MCF 10A (cell line): ENCODE measurements at regions not wholly inside any gene's neighbourhood (a gene's known extent, or its start where the extent isn't known, plus 50 kb on each side); places are given as distances from the start of the nearest gene placed in this dataset.

Experiments used
- BruUV-seq: library from RNA; stranded (reverse); fragments of 400-500 nt; replicated peaks from 2 replicates; lab custom pipeline; 2021; lab: Mats Ljungman, UMichigan
- CTCF ChIA-PET: fragments of 300-600 bp; sonication (Branson Sonifier 250); formaldehyde crosslinking; extraction: SDS; loops from one replicate; lab custom pipeline; 2021; ENCODE audit warnings: antibody characterized with exemption, inconsistent platforms; lab: Yijun Ruan, JAX
- POLR2A ChIA-PET: fragments of 300-600, 350-650 bp; sonication (Branson Sonifier 250); formaldehyde crosslinking; extraction: SDS; loops from one replicate; lab custom pipeline; 2020; ENCODE audit warnings: antibody characterized with exemption, inconsistent platforms; lab: Yijun Ruan, JAX
- DNase-seq: peaks from one replicate; pipeline ENCODE4 v3.0.0-alpha.2; 2018; ENCODE audit not compliant: unreplicated experiment
- H3K27ac Mint-ChIP-seq: one replicate; pipeline ENCODE4 v1.8.0; 2022; ENCODE audit warnings: mild to moderate bottlenecking, low read depth, mixed read lengths; ENCODE audit not compliant: unreplicated experiment
- H3K27me3 Mint-ChIP-seq: one replicate; pipeline ENCODE4 v1.8.0; 2022; ENCODE audit warnings: mixed read lengths; ENCODE audit not compliant: insufficient read depth, unreplicated experiment
- H3K36me3 Mint-ChIP-seq: one replicate; pipeline ENCODE4 v1.8.0; 2022; ENCODE audit warnings: mild to moderate bottlenecking, moderate library complexity, mixed read lengths; ENCODE audit not compliant: insufficient read depth, unreplicated experiment
- H3K4me1 Mint-ChIP-seq: one replicate; pipeline ENCODE4 v1.8.0; 2022; ENCODE audit warnings: mixed read lengths; ENCODE audit not compliant: insufficient read depth, unreplicated experiment
- H3K4me3 Mint-ChIP-seq: one replicate; pipeline ENCODE4 v1.8.0; 2022; ENCODE audit warnings: mild to moderate bottlenecking, moderate library complexity, mixed read lengths; ENCODE audit not compliant: unreplicated experiment
- H3K9me3 Mint-ChIP-seq: one replicate; pipeline ENCODE4 v1.8.0; 2022; ENCODE audit warnings: mixed read lengths; ENCODE audit not compliant: unreplicated experiment
- CTCF ChIP-seq: fragments of 200-600 bp; IDR thresholded peaks from one replicate; pipeline ENCODE4 v1.8.0; 2022; ENCODE audit warnings: antibody characterized with exemption, mild to moderate bottlenecking; ENCODE audit not compliant: unreplicated experiment
- intact Hi-C: fragments of 100-400 bp; cut with micrococcal nuclease; formaldehyde crosslinking; loops from 2 replicates; pipeline ENCODE4 v1.14.1; 2022

- no peaks in the 10 kb centered on the region for H3K36me3 Mint-ChIP-seq
- ChIA-PET CTCF (interaction anchor here (0.6 kb wide), 1 partner anchor 259 kb away, joined by 3 read pairs; no protein-coding TSS in a partner anchor), POLR2A (interaction anchor here (0.6 to 1.2 kb wide), 4 partner anchors 8 to 114 kb away, joined by 3 to 7 read pairs (median 4); no protein-coding TSS in a partner anchor)
- H3K9me3 Mint-ChIP-seq = no peaks in the 10 kb centered on the region
- no peak overlapping the region for H3K4me3 Mint-ChIP-seq
- no peaks in the 10 kb centered on the region for H3K27me3 Mint-ChIP-seq
- H3K27ac Mint-ChIP-seq = no peak overlapping the region
- no peak for DNase-seq
- H3K4me1 Mint-ChIP-seq = no peaks in the 10 kb centered on the region
- TF ChIP-seq CTCF = no peak
- intact Hi-C loops = no loop called here
- no TSS peak for BruUV-seq
Measured at GRCh38 chr3:193911784-193912340, 224.1 kb upstream of the HES1 start.

GRCh38 chr3:193912621-193913178, 223.2 kb upstream of the HES1 start:
- H3K4me3 Mint-ChIP-seq = no peak overlapping the region
- POLR2A ChIA-PET = no interaction called here
- TF ChIP-seq CTCF = no peak
- DNase-seq = no peak
- intact Hi-C loops = no loop called here
- H3K9me3 Mint-ChIP-seq = no peaks in the 10 kb centered on the region
- no peak overlapping the region for H3K27ac Mint-ChIP-seq
- no TSS peak for BruUV-seq
- no peaks in the 10 kb centered on the region for H3K27me3 Mint-ChIP-seq
- CTCF ChIA-PET = interaction anchor here (0.6 kb wide), 1 partner anchor 402 kb away, joined by 4 read pairs; no protein-coding TSS in a partner anchor
- no peaks in the 10 kb centered on the region for H3K36me3 Mint-ChIP-seq
- no peaks in the 10 kb centered on the region for H3K4me1 Mint-ChIP-seq

DNA sequence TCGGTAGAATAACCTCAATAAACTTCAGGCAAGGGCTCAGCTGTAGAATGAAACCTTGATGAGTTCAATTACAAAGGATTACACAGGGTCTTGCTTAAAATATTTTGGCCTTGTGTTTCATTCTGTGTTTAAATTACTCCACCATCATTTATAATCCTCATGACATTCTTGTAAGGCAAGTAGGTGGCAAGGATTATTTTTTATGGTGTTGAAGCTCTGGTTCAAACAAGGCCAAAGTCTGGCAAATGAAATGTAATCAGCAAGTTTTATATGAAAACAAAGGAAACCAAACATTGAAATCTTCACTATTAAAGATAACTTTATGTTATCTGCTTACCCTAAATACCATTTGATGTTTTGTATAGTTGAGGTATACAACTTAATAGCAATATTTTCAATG, 221.3 kb upstream of the HES1 start:
- intact Hi-C loops = no loop called here
- BruUV-seq = no TSS peak
- Mint-ChIP-seq H3K27ac (no peak overlapping the region), H3K4me1 (no peaks in the 10 kb centered on the region), H3K36me3 (no peaks in the 10 kb centered on the region), H3K27me3 (no peaks in the 10 kb centered on the region), H3K9me3 (no peaks in the 10 kb centered on the region), H3K4me3 (no peak overlapping the region)
- no peak for TF ChIP-seq CTCF
- ChIA-PET CTCF (interaction anchor here (0.6 kb wide), 1 partner anchor 378 kb away, joined by 3 read pairs; no protein-coding TSS in a partner anchor), POLR2A (interaction anchor here (0.6 to 1.1 kb wide), 2 partner anchors 81 to 565 kb away, joined by 3 to 4 read pairs; no protein-coding TSS in a partner anchor)
- DNase-seq = no peak

DNA sequence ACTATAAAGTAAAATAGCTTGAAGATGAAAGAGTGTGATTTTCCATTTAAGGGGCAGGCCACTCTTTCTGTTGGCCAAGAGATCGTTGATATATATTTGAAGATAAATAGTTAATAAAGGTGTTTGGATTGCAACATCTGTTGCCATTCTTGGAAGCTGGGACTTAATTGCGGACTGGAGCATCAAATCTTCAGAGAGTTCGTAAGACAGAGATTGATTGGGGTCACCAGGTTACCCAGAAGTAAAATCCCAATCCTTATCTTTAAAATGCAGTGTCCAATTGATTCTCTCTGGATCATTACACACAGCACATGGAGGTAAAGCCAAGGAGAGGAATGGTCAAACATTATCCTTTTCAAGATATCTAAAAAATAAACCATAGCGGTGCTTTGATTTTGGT, 220.8 kb upstream of the HES1 start:
- CTCF ChIA-PET = no interaction called here
- intact Hi-C loops = no loop called here
- Mint-ChIP-seq H3K36me3 (no peaks in the 10 kb centered on the region), H3K4me3 (no peak overlapping the region), H3K27ac (no peak overlapping the region), H3K4me1 (no peaks in the 10 kb centered on the region), H3K27me3 (no peaks in the 10 kb centered on the region), H3K9me3 (no peaks in the 10 kb centered on the region)
- no TSS peak for BruUV-seq
- no peak for DNase-seq
- POLR2A ChIA-PET = interaction anchor here (1.1 kb wide), 1 partner anchor 80 kb away, joined by 3 read pairs; no protein-coding TSS in a partner anchor
- TF ChIP-seq CTCF = no peak
